ENCODE measurements at regions not wholly inside any gene's neighbourhood (a gene's known extent, or its start where the extent isn't known, plus 50 kb on each side); places are given as distances from the start of the nearest gene placed in this dataset.

GRCh38 chr20:48295966-48296421 is 510.7 kb upstream of the SULF2 start:
- H3K9me3 ChIP-seq (ENCODE audit: low read depth, low read length), result no peaks in the 10 kb centered on the region
- no peak for TF ChIP-seq CTCF (IDR thresholded peaks at IDR 0.05; ENCODE audit: extremely low read depth, low read depth, low read length)
- peak overlapping the region; percentile 46 for H3K4me2 ChIP-seq (ENCODE audit: insufficient read depth, low read length)
- no peak for DNase-seq (ENCODE audit: insufficient read length, low spot score, missing footprints)
- peak overlapping the region; percentile 87 for H3K27ac ChIP-seq (ENCODE audit: low read depth, low read length)
- no peak overlapping the region for H3K4me3 ChIP-seq (ENCODE audit: insufficient read depth, low read length)
- H3K79me2 ChIP-seq (ENCODE audit: insufficient read depth, low read length), result no peaks in the 10 kb centered on the region
- H3K36me3 ChIP-seq (ENCODE audit: insufficient read depth, low read length), result no peaks in the 10 kb centered on the region
- peaks cover 40% of the 10 kb centered on the region for H3K4me1 ChIP-seq (ENCODE audit: insufficient read depth, low read length)
- H4K20me1 ChIP-seq (ENCODE audit: insufficient read depth, low read length), result no peaks in the 10 kb centered on the region
- H2AFZ ChIP-seq (ENCODE audit: low read length), result peak overlapping the region; percentile 58
- H3K27me3 ChIP-seq (ENCODE audit: insufficient read depth, low read length), result peaks cover 16% of the 10 kb centered on the region

GRCh38 chr20:48295445-48295903 is 510.2 kb upstream of the SULF2 start:
- Histone ChIP-seq H3K27ac (ENCODE audit: low read depth, low read length) (peak overlapping the region; percentile 87), H3K9me3 (ENCODE audit: low read depth, low read length) (no peaks in the 10 kb centered on the region), H3K4me2 (ENCODE audit: insufficient read depth, low read length) (peak overlapping the region; percentile 46), H3K4me1 (ENCODE audit: insufficient read depth, low read length) (peaks cover 40% of the 10 kb centered on the region), H3K27me3 (ENCODE audit: insufficient read depth, low read length) (peaks cover 16% of the 10 kb centered on the region), H3K4me3 (ENCODE audit: insufficient read depth, low read length) (no peak overlapping the region), H2AFZ (ENCODE audit: low read length) (peak overlapping the region; percentile 37), H3K36me3 (ENCODE audit: insufficient read depth, low read length) (no peaks in the 10 kb centered on the region), H3K79me2 (ENCODE audit: insufficient read depth, low read length) (no peaks in the 10 kb centered on the region), H4K20me1 (ENCODE audit: insufficient read depth, low read length) (no peaks in the 10 kb centered on the region)
- peak; percentile 53 for TF ChIP-seq CTCF (IDR thresholded peaks at IDR 0.05; ENCODE audit: extremely low read depth, low read depth, low read length)
- peak; percentile 86 for DNase-seq (ENCODE audit: insufficient read length, low spot score, missing footprints)

- H3K4me1 ChIP-seq (ENCODE audit: insufficient read depth, low read length), result peaks cover 40% of the 10 kb centered on the region
- TF ChIP-seq CTCF (IDR thresholded peaks at IDR 0.05; ENCODE audit: extremely low read depth, low read depth, low read length), result no peak
- no peaks in the 10 kb centered on the region for H3K79me2 ChIP-seq (ENCODE audit: insufficient read depth, low read length)
- no peak for DNase-seq (ENCODE audit: insufficient read length, low spot score, missing footprints)
- H4K20me1 ChIP-seq (ENCODE audit: insufficient read depth, low read length), result no peaks in the 10 kb centered on the region
- H3K4me3 ChIP-seq (ENCODE audit: insufficient read depth, low read length), result no peak overlapping the region
- peak overlapping the region; percentile 66 for H3K27ac ChIP-seq (ENCODE audit: low read depth, low read length)
- H3K36me3 ChIP-seq (ENCODE audit: insufficient read depth, low read length), result no peaks in the 10 kb centered on the region
- H3K4me2 ChIP-seq (ENCODE audit: insufficient read depth, low read length), result peak overlapping the region; percentile 46
- no peak overlapping the region for H2AFZ ChIP-seq (ENCODE audit: low read length)
- H3K9me3 ChIP-seq (ENCODE audit: low read depth, low read length), result no peaks in the 10 kb centered on the region
- peaks cover 19% of the 10 kb centered on the region for H3K27me3 ChIP-seq (ENCODE audit: insufficient read depth, low read length)
Observed at GRCh38 chr20:48294942-48295341, 509.7 kb upstream of the SULF2 start.

GRCh38 chr20:48294196-48294595 is 508.9 kb upstream of the SULF2 start:
- no peaks in the 10 kb centered on the region for H3K36me3 ChIP-seq (ENCODE audit: insufficient read depth, low read length)
- peaks cover 38% of the 10 kb centered on the region for H3K4me1 ChIP-seq (ENCODE audit: insufficient read depth, low read length)

More at GRCh38 chr20:48294196-48294595, 508.9 kb upstream of the SULF2 start:
- Histone ChIP-seq H3K4me3 (ENCODE audit: insufficient read depth, low read length) (no peak overlapping the region), H3K9me3 (ENCODE audit: low read depth, low read length) (no peaks in the 10 kb centered on the region), H3K27ac (ENCODE audit: low read depth, low read length) (peak overlapping the region; percentile 66), H3K79me2 (ENCODE audit: insufficient read depth, low read length) (no peaks in the 10 kb centered on the region), H4K20me1 (ENCODE audit: insufficient read depth, low read length) (no peaks in the 10 kb centered on the region), H2AFZ (ENCODE audit: low read length) (no peak overlapping the region), H3K4me2 (ENCODE audit: insufficient read depth, low read length) (peak overlapping the region; percentile 19), H3K27me3 (ENCODE audit: insufficient read depth, low read length) (peaks cover 19% of the 10 kb centered on the region)
- DNase-seq (ENCODE audit: insufficient read length, low spot score, missing footprints), result peak; percentile 79
- TF ChIP-seq CTCF (IDR thresholded peaks at IDR 0.05; ENCODE audit: extremely low read depth, low read depth, low read length), result no peak

Measured in osteoblast (primary cell).